HG03060 (cell line): ENCODE measurements at regions not wholly inside any gene's neighbourhood (a gene's known extent, or its start where the extent isn't known, plus 50 kb on each side); places are given as distances from the start of the nearest gene placed in this dataset.
"Not testable (repeated sequence)": the region's sequence is repeated elsewhere in the genome, so short reads cannot be mapped to it uniquely, and the experiment has no call there.

ENCODE experiments used
- ATAC-seq: cut with Tn5 transposase; IDR thresholded peaks from one replicate; pipeline ENCODE4 v1.9.1; 2021; ENCODE audit warnings: low read depth, moderate number of reproducible peaks; ENCODE audit not compliant: unreplicated experiment

GRCh38 chr2:76080154-76080553 is 369.4 kb upstream of the GCFC2 start:
- ATAC-seq = no peak

DNA sequence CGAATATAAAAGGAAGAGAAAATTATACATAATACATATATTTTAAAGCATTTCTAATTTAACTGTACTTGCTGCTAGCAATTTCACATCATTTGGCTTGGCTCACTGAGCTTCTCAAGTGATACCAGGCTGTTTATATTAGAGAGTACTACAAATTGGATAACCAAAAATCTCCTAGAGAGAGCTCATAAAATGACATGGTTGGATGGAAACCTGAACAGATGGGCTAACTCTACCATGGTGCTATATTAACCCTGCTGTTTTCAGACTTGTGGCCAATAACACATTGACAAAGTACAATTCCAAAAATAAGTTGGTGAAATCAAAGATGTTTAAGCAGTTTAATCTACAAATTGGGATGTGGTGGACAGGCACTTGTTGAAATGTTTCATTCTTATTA is 364.4 kb upstream of the GCFC2 start:
- no peak for ATAC-seq

- no peak for ATAC-seq
Measured at GRCh38 chr2:76073992-76074604, 363.4 kb upstream of the GCFC2 start.

- ATAC-seq = no peak
Measured at GRCh38 chr2:76050196-76050595, 339.5 kb upstream of the GCFC2 start.

GRCh38 chr2:76044701-76045100 is 334.0 kb upstream of the GCFC2 start:
- ATAC-seq = no peak

DNA sequence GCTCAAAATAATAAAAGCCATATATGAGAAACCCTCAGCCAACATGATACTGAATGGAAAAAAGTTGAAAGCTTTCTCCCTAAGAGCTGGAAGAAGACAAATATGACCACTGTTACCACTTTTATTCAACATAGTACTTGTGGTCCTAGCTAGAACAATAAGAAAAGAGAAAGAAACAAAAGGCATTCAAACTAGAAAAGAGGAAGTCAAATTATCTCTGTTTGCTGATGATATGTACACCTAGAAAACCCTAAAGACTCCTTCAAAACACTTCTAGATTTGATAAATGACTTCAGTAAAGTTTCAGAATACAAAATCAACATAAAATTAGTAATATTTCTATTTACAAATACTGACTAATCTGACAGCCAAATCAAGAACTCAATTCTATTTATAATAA is 328.8 kb upstream of the GCFC2 start:
- no peak for ATAC-seq

DNA sequence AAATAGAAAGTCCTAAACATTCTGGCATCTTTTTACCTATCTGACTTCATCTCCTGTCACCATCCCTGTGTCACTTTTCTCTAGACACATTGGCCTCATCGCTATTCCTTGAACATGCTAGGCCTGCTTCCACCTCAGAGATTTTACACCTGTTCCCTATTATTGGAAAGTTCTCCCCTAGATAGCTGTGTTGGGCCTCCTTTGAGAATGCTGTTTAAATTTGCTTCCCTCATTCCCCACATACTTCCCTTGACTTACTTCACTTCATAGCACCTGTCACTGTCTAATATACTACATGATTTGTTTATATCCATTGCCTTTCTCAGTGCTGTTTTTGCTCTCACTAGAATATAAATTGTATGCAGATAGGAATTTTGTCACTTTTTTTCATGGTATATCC is 317.0 kb upstream of the GCFC2 start:
- ATAC-seq = no peak

DNA sequence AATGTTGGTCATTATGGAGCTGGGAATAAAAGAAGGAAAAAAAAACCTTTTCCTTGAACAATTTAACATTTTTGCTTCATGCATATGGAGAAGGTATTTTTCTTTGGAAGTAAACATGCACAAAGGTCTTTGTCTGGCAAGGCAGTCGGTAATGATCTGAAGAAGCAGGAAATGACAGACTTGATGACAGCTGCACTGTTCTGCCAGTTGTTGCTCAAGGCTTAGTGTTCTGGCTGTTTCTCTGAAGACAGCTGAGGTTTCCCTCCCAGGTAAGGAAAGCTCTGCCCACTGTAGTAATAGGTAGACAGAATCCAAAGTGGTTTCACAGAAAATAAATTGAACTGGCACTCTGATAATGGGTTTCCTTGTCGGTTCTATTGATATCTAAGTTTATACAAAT is 308.4 kb upstream of the GCFC2 start:
- ATAC-seq = no peak

GRCh38 chr2:76009484-76009883 is 298.8 kb upstream of the GCFC2 start:
- no peak for ATAC-seq

GRCh38 chr2:76008001-76008702 is 297.4 kb upstream of the GCFC2 start:
- no peak for ATAC-seq

DNA sequence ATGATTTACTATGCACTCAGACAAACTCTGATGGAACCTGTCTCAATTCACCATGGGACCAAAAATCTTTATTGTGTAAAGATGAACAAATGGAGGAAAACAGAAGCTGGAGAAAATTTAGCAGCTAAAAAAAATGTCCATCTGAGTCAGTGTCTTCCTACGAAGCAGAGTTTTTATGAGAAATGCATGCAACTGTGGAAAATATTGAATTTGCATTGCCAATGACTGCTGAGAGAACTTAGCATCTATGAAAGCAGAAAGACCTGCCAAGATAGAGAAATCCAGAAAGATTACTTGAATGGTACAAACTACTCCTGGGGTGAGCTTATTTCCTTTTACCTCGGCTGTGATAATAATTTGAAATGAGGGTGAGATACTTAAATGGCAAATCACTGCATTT is 289.7 kb upstream of the GCFC2 start:
- no peak for ATAC-seq

DNA sequence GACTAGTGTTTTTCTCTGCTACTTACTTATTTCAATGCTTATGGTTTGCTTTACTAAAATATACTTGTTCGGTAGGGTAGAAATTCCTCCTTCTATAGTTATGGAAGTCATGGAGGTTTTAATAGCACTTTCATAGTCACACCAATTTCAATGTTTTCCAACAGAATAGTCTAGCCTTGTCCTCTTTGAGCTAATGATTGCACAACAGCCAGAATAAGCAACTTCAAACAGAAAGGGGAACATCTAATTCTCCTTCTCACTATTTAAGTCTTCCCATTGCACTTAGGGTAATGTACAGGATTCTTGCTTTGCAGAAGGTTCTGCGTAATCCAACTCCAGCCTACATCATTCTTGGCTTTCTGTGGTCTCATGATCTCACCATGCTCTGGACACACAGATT is 287.7 kb upstream of the GCFC2 start:
- no peak for ATAC-seq

DNA sequence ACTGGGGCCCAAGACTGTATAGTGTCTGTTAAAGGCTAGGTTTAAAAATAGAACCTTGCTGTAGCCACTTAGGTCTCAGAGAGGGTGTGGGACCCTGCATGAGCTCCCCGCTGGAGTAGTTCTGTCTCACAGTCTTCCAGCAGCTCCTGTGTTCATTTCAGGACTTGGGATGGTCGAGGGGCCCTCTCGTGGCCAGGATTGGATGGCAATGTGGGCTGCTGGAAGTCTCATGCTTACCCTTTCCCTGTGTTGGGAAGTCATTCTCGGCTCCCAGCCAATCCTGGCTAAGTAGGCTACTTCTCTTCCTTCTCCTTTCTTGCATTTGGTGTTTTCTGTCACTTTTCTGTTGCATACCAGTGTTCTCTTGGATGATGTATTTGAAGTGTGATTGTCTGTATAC is 284.0 kb upstream of the GCFC2 start:
- no peak for ATAC-seq

DNA sequence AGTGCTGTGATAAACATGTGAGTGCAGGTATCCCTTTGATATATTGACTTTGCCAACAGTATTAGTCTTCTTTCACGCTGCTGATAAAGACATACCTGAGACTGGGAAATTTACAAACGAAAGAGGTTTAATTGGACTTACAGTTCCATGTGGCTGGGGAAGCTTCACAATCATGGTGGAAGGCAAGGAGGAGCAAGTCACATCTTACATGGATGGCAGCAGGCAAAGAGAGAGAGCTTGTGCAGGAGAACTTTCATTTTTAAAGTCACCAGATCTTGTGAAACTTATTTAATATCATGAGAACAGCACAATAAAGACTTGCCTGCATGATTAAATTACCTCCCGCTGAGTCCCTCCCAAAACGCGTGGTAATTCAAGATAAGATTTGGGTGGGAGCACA is 277.9 kb upstream of the GCFC2 start:
- ATAC-seq = not testable (repeated sequence)

GRCh38 chr2:75986617-75987016 is 275.9 kb upstream of the GCFC2 start:
- no peak for ATAC-seq

DNA sequence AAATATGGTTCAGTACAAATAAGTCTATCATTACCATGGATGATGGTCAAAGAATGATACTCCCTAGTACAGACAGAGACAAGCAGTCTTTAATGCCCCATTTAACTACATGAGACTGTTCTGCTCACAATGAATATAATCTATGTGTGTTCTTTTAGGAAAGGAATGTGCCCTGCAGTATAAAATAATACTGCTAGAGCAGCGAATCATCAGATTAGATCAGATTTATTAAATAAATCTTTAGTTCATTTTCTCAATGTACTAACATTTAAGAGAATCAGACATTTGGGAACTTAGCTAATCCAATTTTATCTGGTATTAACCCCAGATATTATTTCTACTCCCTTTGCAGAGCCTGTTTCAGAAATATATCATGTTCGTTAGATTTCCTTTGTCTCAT is 272.0 kb upstream of the GCFC2 start:
- ATAC-seq = no peak

GRCh38 chr2:75964646-75965045 is 253.9 kb upstream of the GCFC2 start:
- ATAC-seq = no peak

GRCh38 chr2:75960472-75961009 is 249.8 kb upstream of the GCFC2 start:
- ATAC-seq = no peak

DNA sequence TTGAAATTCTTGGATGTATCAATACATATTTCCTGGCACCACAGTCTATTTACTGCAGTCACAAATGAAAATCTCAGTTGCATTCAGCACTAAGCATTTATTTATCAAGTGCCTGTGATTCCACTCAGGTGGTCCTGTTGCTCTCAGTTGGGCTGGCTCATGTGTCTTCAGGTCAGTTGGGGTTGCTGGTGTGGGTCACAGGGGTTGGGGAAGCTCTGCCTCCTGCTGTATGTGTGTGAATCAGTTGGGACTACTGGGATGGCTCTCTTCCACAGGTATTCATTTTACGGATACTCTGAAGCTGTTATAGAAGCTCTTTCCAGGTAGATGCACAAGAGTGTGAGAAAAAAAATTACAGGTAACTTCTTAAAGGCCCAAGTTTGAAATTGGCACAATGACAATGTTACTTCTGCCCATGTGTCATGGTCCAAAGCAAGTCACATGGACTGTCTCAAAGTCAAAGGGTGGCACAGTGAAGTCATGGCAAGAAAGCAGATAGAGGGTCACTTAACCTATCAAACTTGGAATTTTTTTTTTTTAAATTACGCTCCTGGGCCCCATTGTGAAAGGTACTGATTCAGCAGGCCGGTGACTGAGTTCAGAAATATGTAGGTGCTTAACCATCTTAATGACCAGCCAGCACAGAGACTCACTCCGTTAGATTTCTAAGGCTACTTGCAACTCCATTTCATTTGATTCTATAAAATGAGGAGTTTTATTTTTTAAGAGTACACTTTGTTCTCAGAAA is 249.2 kb upstream of the GCFC2 start:
- no peak for ATAC-seq

- no peak for ATAC-seq
Measured at GRCh38 chr2:75954761-75955160, 244.0 kb upstream of the GCFC2 start.

DNA sequence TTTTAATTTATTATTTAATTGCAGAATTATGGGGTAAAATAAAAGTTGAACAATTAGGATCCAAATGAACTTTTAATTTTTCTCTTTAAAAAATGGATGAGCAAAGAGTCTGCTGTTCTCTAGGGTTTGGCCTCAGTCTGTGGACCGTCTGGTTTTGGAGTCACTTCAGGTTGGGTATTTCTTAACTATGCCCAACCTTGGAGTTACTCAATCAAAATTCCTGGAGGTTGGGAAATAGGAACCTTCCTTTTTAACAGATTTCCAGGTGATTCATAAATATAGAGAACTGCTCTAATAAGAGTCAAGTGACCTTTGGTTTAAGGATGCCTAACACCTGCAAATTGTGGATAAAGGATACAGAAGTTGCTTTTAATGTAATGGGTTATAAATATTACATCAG is 241.5 kb upstream of the GCFC2 start:
- ATAC-seq = no peak
